ENCODE measurements at regions not wholly inside any gene's neighbourhood (a gene's known extent, or its start where the extent isn't known, plus 50 kb on each side); places are given as distances from the start of the nearest gene placed in this dataset.

DNA sequence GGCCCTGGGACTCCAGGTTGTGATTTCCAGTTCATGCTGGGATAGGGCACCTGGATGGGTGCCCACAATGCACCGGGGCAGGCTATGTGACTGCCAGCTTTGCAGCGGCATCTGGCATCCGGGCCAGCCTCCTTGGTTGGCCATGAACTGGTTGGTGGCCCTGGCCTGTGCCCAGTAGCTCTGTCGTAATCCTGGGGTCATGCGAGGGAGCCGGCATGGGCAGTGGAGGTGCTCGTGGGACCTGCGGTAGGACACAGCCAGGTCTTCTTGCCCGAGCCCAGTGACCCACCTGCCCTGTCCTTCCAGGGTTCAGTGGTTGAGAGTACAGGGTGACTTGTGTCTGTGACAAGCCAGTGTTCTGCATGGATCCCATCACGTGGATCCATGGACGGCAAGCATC is 237.9 kb downstream of the SNRPN start:
- POLR2A ChIA-PET, result no interaction called here
- Histone ChIP-seq H3K4me1 (ENCODE audit: control insufficient read depth in 1 of 2, insufficient read depth in 2 of 2, low read depth in 1 of 2, low read length in 1 of 2) (no peaks in the 10 kb centered on the region), H2AFZ (ENCODE audit: low read depth) (no peak overlapping the region), H3K36me3 (replicated peaks in 1 of 2; ENCODE audit: control insufficient read depth in 1 of 2, insufficient read depth in 2 of 2, low read length in 1 of 2) (no peaks in the 10 kb centered on the region), H3K4me2 (no peak overlapping the region), H3K9me2 (no peaks in the 10 kb centered on the region), H3K79me2 (ENCODE audit: insufficient read depth) (no peaks in the 10 kb centered on the region), H3K4me3 (ENCODE audit: low read depth in 2 of 2, low read length in 1 of 2) (no peak overlapping the region), H3K27ac (ENCODE audit: low read depth in 2 of 2, low read length in 1 of 2) (no peak overlapping the region), H3K9me3 (no peaks in the 10 kb centered on the region), H4K20me1 (ENCODE audit: insufficient read depth) (no peaks in the 10 kb centered on the region), H3K9ac (no peak overlapping the region), H3F3A (replicated peaks; ENCODE audit: insufficient read depth) (no peaks in the 10 kb centered on the region), H3K27me3 (ENCODE audit: insufficient read depth) (no peaks in the 10 kb centered on the region)
- WGBS (ENCODE audit: low lambda C conversion rate), result 0% methylated on average over 2 of the region's 11 CpGs
- CTCF ChIA-PET, result no interaction called here
- DNase-seq, result no peak
- TF ChIP-seq, protein P1, sequence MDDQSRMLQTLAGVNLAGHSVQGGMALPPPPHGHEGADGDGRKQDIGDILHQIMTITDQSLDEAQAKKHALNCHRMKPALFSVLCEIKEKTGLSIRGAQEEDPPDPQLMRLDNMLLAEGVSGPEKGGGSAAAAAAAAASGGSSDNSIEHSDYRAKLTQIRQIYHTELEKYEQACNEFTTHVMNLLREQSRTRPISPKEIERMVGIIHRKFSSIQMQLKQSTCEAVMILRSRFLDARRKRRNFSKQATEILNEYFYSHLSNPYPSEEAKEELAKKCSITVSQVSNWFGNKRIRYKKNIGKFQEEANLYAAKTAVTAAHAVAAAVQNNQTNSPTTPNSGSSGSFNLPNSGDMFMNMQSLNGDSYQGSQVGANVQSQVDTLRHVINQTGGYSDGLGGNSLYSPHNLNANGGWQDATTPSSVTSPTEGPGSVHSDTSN (IDR thresholded peaks at IDR 0.05), result no peak
- TF ChIP-seq RAD21 (IDR thresholded peaks at IDR 0.05; ENCODE audit: low read length) (no peak), EZH2phosphoT487 (IDR thresholded peaks at IDR 0.05; ENCODE audit: borderline replicate concordance, low read depth) (no peak), TCF12 (IDR thresholded peaks at IDR 0.05) (no peak), GABPA (IDR thresholded peaks at IDR 0.05; ENCODE audit: low read depth) (no peak), SMC3 (IDR thresholded peaks at IDR 0.05; ENCODE audit: low read depth, low read length) (no peak), JUND (IDR thresholded peaks at IDR 0.05) (no peak), CHD2 (IDR thresholded peaks at IDR 0.05; ENCODE audit: low read length, partially characterized antibody) (no peak), SIN3A (IDR thresholded peaks at IDR 0.05; ENCODE audit: borderline replicate concordance, low read depth, low read length) (no peak)
- TF ChIP-seq, protein P2, sequence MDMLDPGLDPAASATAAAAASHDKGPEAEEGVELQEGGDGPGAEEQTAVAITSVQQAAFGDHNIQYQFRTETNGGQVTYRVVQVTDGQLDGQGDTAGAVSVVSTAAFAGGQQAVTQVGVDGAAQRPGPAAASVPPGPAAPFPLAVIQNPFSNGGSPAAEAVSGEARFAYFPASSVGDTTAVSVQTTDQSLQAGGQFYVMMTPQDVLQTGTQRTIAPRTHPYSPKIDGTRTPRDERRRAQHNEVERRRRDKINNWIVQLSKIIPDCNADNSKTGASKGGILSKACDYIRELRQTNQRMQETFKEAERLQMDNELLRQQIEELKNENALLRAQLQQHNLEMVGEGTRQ (IDR thresholded peaks at IDR 0.05; ENCODE audit: borderline replicate concordance, low read depth, low read length), result no peak

DNA sequence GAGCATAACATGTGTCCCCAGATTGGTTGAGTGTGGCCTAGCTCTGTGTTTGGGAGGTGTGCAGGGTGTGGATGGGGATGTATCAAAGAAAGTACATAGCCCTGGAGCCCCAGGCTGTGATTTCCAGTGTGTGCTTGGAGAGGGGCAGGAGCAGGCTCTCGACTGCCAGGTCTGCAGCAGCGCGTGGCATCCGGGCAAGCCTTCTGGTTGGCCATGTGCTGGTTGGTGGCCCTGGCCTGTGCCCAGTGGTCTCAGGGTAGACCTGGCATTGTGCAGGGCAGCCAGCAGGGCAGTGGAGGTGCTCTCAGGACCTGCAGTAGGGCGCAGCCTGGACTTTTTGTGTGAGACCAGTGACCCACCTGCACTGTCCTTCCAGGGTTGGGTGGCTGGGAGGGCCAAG is 231.5 kb downstream of the UBE3A start:
- ChIA-PET POLR2A (no interaction called here), CTCF (no interaction called here)
- no peaks in the 10 kb centered on the region for H3K4me1 ChIP-seq (ENCODE audit: control insufficient read depth in 1 of 2, insufficient read depth in 2 of 2, low read depth in 1 of 2, low read length in 1 of 2)
- H4K20me1 ChIP-seq (ENCODE audit: insufficient read depth), result no peaks in the 10 kb centered on the region
- no peak overlapping the region for H3K9ac ChIP-seq
- 62% methylated on average over 4 of the region's 5 CpGs for WGBS (ENCODE audit: low lambda C conversion rate)
- no peak for DNase-seq
- no peak overlapping the region for H3K4me3 ChIP-seq (ENCODE audit: low read depth in 2 of 2, low read length in 1 of 2)
- H3K4me2 ChIP-seq, result no peak overlapping the region
- no peaks in the 10 kb centered on the region for H3K79me2 ChIP-seq (ENCODE audit: insufficient read depth)
- H3F3A ChIP-seq (replicated peaks; ENCODE audit: insufficient read depth), result no peaks in the 10 kb centered on the region
- TF ChIP-seq SMC3 (IDR thresholded peaks at IDR 0.05; ENCODE audit: low read depth, low read length) (no peak), NRF1 (IDR thresholded peaks at IDR 0.05; ENCODE audit: low read depth, low read length) (no peak), ELF1 (IDR thresholded peaks at IDR 0.05) (no peak), TAF1 (IDR thresholded peaks at IDR 0.05; ENCODE audit: borderline replicate concordance, low read depth, low read length) (no peak), FOSL2 (IDR thresholded peaks at IDR 0.05; ENCODE audit: borderline replicate concordance, low read depth) (no peak)
- TF ChIP-seq, protein P3, sequence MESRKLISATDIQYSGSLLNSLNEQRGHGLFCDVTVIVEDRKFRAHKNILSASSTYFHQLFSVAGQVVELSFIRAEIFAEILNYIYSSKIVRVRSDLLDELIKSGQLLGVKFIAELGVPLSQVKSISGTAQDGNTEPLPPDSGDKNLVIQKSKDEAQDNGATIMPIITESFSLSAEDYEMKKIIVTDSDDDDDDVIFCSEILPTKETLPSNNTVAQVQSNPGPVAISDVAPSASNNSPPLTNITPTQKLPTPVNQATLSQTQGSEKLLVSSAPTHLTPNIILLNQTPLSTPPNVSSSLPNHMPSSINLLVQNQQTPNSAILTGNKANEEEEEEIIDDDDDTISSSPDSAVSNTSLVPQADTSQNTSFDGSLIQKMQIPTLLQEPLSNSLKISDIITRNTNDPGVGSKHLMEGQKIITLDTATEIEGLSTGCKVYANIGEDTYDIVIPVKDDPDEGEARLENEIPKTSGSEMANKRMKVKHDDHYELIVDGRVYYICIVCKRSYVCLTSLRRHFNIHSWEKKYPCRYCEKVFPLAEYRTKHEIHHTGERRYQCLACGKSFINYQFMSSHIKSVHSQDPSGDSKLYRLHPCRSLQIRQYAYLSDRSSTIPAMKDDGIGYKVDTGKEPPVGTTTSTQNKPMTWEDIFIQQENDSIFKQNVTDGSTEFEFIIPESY (IDR thresholded peaks at IDR 0.05; ENCODE audit: borderline replicate concordance, low read depth), result no peak
- TF ChIP-seq, protein P1 (IDR thresholded peaks at IDR 0.05), result no peak
- TF ChIP-seq, protein P4, sequence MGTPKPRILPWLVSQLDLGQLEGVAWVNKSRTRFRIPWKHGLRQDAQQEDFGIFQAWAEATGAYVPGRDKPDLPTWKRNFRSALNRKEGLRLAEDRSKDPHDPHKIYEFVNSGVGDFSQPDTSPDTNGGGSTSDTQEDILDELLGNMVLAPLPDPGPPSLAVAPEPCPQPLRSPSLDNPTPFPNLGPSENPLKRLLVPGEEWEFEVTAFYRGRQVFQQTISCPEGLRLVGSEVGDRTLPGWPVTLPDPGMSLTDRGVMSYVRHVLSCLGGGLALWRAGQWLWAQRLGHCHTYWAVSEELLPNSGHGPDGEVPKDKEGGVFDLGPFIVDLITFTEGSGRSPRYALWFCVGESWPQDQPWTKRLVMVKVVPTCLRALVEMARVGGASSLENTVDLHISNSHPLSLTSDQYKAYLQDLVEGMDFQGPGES (IDR thresholded peaks at IDR 0.05; ENCODE audit: low read depth, low read length), result no peak
- TF ChIP-seq, protein P5, sequence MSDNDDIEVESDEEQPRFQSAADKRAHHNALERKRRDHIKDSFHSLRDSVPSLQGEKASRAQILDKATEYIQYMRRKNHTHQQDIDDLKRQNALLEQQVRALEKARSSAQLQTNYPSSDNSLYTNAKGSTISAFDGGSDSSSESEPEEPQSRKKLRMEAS (IDR thresholded peaks at IDR 0.05; ENCODE audit: low read depth), result no peak
- TF ChIP-seq, protein P2 (IDR thresholded peaks at IDR 0.05; ENCODE audit: borderline replicate concordance, low read depth, low read length), result no peak
- TF ChIP-seq, protein P6, sequence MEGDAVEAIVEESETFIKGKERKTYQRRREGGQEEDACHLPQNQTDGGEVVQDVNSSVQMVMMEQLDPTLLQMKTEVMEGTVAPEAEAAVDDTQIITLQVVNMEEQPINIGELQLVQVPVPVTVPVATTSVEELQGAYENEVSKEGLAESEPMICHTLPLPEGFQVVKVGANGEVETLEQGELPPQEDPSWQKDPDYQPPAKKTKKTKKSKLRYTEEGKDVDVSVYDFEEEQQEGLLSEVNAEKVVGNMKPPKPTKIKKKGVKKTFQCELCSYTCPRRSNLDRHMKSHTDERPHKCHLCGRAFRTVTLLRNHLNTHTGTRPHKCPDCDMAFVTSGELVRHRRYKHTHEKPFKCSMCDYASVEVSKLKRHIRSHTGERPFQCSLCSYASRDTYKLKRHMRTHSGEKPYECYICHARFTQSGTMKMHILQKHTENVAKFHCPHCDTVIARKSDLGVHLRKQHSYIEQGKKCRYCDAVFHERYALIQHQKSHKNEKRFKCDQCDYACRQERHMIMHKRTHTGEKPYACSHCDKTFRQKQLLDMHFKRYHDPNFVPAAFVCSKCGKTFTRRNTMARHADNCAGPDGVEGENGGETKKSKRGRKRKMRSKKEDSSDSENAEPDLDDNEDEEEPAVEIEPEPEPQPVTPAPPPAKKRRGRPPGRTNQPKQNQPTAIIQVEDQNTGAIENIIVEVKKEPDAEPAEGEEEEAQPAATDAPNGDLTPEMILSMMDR (IDR thresholded peaks at IDR 0.05), result no peak
- H2AFZ ChIP-seq (ENCODE audit: low read depth), result no peak overlapping the region
- H3K9me3 ChIP-seq, result no peaks in the 10 kb centered on the region
- H3K27me3 ChIP-seq (ENCODE audit: insufficient read depth), result no peaks in the 10 kb centered on the region
- H3K9me2 ChIP-seq, result no peaks in the 10 kb centered on the region
- no peaks in the 10 kb centered on the region for H3K36me3 ChIP-seq (replicated peaks in 1 of 2; ENCODE audit: control insufficient read depth in 1 of 2, insufficient read depth in 2 of 2, low read length in 1 of 2)
- no peak overlapping the region for H3K27ac ChIP-seq (ENCODE audit: low read depth in 2 of 2, low read length in 1 of 2)
